GM12878 (cell line): ENCODE measurements at regions not wholly inside any gene's neighbourhood (a gene's known extent, or its start where the extent isn't known, plus 50 kb on each side); places are given as distances from the start of the nearest gene placed in this dataset.

Experiments
- ATAC-seq: fragments of 200-7000 bp; cut with Tn5 transposase; 3 replicates; pipeline ENCODE4 v1.9.1; 2020; ENCODE audit warnings: mild to moderate bottlenecking, moderate library complexity
- BruUV-seq: library from RNA; stranded (reverse); fragments of 400-500 nt; replicated peaks from 2 replicates; lab custom pipeline; 2021; lab: Mats Ljungman, UMichigan
- CTCF ChIA-PET: fragments of 300-600 bp; sonication (Branson Sonifier 250); formaldehyde crosslinking; extraction: SDS; loops from one replicate; lab custom pipeline; 2021; ENCODE audit warnings: inconsistent platforms; lab: Yijun Ruan, JAX
- POLR2A ChIA-PET: fragments of 350-600 bp; formaldehyde crosslinking; extraction: SDS; loops from one replicate; lab custom pipeline; 2021; ENCODE audit warnings: inconsistent platforms; lab: Charles Lee
- RAD21 ChIA-PET: fragments of 300-600 bp; sonication (Branson Sonifier 250); formaldehyde crosslinking; loops from one replicate; lab custom pipeline; 2023; ENCODE audit warnings: antibody characterized with exemption; ENCODE audit not compliant: unreplicated experiment; lab: Charles Lee
- SMC1A ChIA-PET: fragments of 300-600 bp; sonication (Branson Sonifier 250); formaldehyde crosslinking; loops from one replicate; lab custom pipeline; 2023; ENCODE audit not compliant: unreplicated experiment, uncharacterized antibody; lab: Charles Lee
- DNase-seq: peaks from one replicate; pipeline ENCODE4 v3.0.0-alpha.2; 2011; ENCODE audit warnings: low read depth, low spot score
- FAIRE-seq: peaks from 3 replicates; lab custom pipeline; 2011; peaks lifted over from hg19 to GRCh38; lab: Jason Lieb, UNC
- H2AFZ ChIP-seq: 2 replicates; pipeline ENCODE4 v1.6.0; 2011; ENCODE audit warnings: low read depth, low read length, control low read depth; ENCODE audit not compliant: control insufficient read depth
- H3K27ac ChIP-seq: 2 replicates; pipeline ENCODE4 v1.5.1; 2011; ENCODE audit warnings: control low read depth; ENCODE audit not compliant: control insufficient read depth, insufficient read depth
- H3K27me3 ChIP-seq, 2 experiments: replicated peaks in 1 of 2; 2 replicates each; pipeline versions ENCODE4 v1.6.0 to v1.6.1; 2011; ENCODE audit warnings: low read length in 1 of 2; ENCODE audit not compliant: control insufficient read depth in 2 of 2, insufficient read depth in 2 of 2
- H3K36me3 ChIP-seq, 2 experiments: 2 replicates each; pipeline ENCODE4 v1.5.1; 2011; ENCODE audit warnings: low read length in 1 of 2; ENCODE audit not compliant: control insufficient read depth in 2 of 2, insufficient read depth in 2 of 2
- H3K4me1 ChIP-seq: 2 replicates; pipeline ENCODE4 v1.6.1; 2011; ENCODE audit warnings: mild to moderate bottlenecking, low read length, moderate library complexity, mixed read lengths; ENCODE audit not compliant: control insufficient read depth, insufficient read depth
- H3K4me2 ChIP-seq: 2 replicates; pipeline ENCODE4 v1.6.0; 2011; ENCODE audit warnings: control low read depth; ENCODE audit not compliant: control insufficient read depth, insufficient read depth
- H3K4me3 ChIP-seq: fragments of 200-600 bp; sonication (generic); 2 replicates; pipeline ENCODE4 v1.5.1; 2016
- H3K79me2 ChIP-seq: 2 replicates; pipeline ENCODE4 v1.6.0; 2011; ENCODE audit warnings: low read length; ENCODE audit not compliant: control insufficient read depth, insufficient read depth
- H3K9ac ChIP-seq: 2 replicates; pipeline ENCODE4 v1.8.0; 2011; ENCODE audit warnings: low read length, control low read depth, mixed read lengths; ENCODE audit not compliant: control insufficient read depth, insufficient read depth
- H3K9me3 ChIP-seq: replicated peaks from 3 replicates; pipeline ENCODE4 v1.5.1; 2011; ENCODE audit warnings: mild to moderate bottlenecking, low read length; ENCODE audit not compliant: control insufficient read depth, insufficient read depth
- H4K20me1 ChIP-seq: 2 replicates; pipeline ENCODE4 v1.6.0; 2011; ENCODE audit not compliant: control insufficient read depth, insufficient read depth
- ATF7 ChIP-seq: fragments of 450-650 bp; IDR thresholded peaks from 2 replicates; pipeline ENCODE4 v1.6.1; 2016; ENCODE audit warnings: low read depth, mild to moderate bottlenecking
- EP300 ChIP-seq, 2 experiments: fragments of 150-350 bp in 1 of 2; IDR thresholded peaks; 2 replicates each; pipeline ENCODE4 v1.6.1; 2011 to 2012; ENCODE audit warnings: low read depth in 2 of 2, low read length in 2 of 2, borderline replicate concordance in 1 of 2, improper control_type of control experiment in 1 of 2, inconsistent platforms in 1 of 2; ENCODE audit not compliant: control insufficient read depth in 1 of 2
- FOXK2 ChIP-seq: fragments of 450-650 bp; IDR thresholded peaks from 2 replicates; pipeline ENCODE4 v1.6.1; 2017; ENCODE audit warnings: mild to moderate bottlenecking, moderate library complexity
- KLF5 ChIP-seq: fragments of 450-650 bp; IDR thresholded peaks from 2 replicates; pipeline ENCODE4 v1.6.1; 2014; ENCODE audit warnings: mild to moderate bottlenecking; ENCODE audit not compliant: partially characterized antibody
- RUNX3 ChIP-seq: IDR thresholded peaks from 2 replicates; pipeline ENCODE4 v1.6.1; 2012; ENCODE audit warnings: low read length, inconsistent platforms
- SMAD1 ChIP-seq: fragments of 450-650 bp; IDR thresholded peaks from 2 replicates; pipeline ENCODE4 v1.6.1; 2018; ENCODE audit warnings: mild to moderate bottlenecking, low read depth; ENCODE audit not compliant: partially characterized antibody
- TCF12 ChIP-seq: IDR thresholded peaks from 2 replicates; pipeline ENCODE4 v1.6.1; 2011; ENCODE audit warnings: low read depth, mild to moderate bottlenecking, low read length
- WGBS: methylation state at CpG from one replicate; pipeline ENCODE4 v1.1.6; 2016; ENCODE audit warnings: low lambda C conversion rate; ENCODE audit not compliant: insufficient replicate concordance, insufficient coverage; ENCODE audit errors: missing lambda C conversion rate; 5-methylcytosine and 5-hydroxymethylcytosine counted together
- in situ Hi-C: fragments of 300-500 bp; cut with MboI; formaldehyde crosslinking; loops from 9 replicates; pipeline ENCODE4 v1.14.3; 2018; ENCODE audit warnings: mixed read lengths
- intact Hi-C: fragments of 100-400 bp; cut with micrococcal nuclease; formaldehyde crosslinking; loops from one replicate; pipeline ENCODE4 v1.14.2; 2022; ENCODE audit not compliant: unreplicated experiment
- TF ChIP-seq, protein P1 (sequence below): IDR thresholded peaks from 2 replicates; pipeline ENCODE4 v1.6.1; 2011; ENCODE audit warnings: low read depth, low read length, improper control_type of control experiment, borderline replicate concordance
- TF ChIP-seq, protein P2 (sequence below): fragments of 450-650 bp; formaldehyde crosslinking; IDR thresholded peaks from 2 replicates; pipeline ENCODE4 v1.4.0; 2020; ENCODE audit warnings: mild to moderate bottlenecking, moderate library complexity
- TF ChIP-seq, protein P3 (sequence below): IDR thresholded peaks from 2 replicates; pipeline ENCODE4 v1.6.1; 2012; ENCODE audit warnings: low read depth, low read length, improper control_type of control experiment

DNA sequence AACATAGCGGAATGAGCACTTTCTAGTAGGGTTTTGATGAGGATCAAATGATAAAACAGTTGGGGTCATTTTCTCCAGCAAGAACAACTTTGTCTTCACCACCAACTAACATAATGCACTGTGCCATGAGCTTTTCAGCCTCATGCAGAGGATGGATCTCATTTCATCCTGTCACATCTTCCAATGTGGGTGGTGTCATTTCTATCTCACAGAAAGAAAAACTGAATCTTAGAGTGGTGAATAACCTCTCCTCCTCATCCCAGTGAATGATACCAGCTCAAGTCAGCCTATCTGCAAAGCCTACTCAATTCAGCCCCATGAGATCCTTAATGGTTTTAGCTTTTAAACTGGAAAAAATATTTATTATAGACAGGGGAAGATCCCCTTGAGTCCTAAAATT lies 1147.2 kb downstream of the VRK1 start:
- ChIA-PET POLR2A (no interaction called here), RAD21 (interaction anchor here (0.5 kb wide), 1 partner anchor 171 kb away, joined by 3 read pairs; no protein-coding TSS in a partner anchor), SMC1A (interaction anchor here (1.2 kb wide), 1 partner anchor 12 kb away, joined by 4 read pairs; no protein-coding TSS in a partner anchor), CTCF (no interaction called here)
- intact Hi-C loops = no loop called here
- H2AFZ ChIP-seq = no peak overlapping the region
- H3K27ac ChIP-seq = no peak overlapping the region
- no peaks in the 10 kb centered on the region for H3K79me2 ChIP-seq
- in situ Hi-C loops = no loop called here
- no peaks in the 10 kb centered on the region for H3K36me3 ChIP-seq
- H3K9me3 ChIP-seq = no peaks in the 10 kb centered on the region; the same call in 2 of the 3 replicates
- H3K4me1 ChIP-seq = no peaks in the 10 kb centered on the region
- 0% methylated on average over 1 of the region's 1 CpG for WGBS
- no peak overlapping the region for H3K4me2 ChIP-seq
- no peaks in the 10 kb centered on the region for H4K20me1 ChIP-seq
- FAIRE-seq (no peak), ATAC-seq (no peak), DNase-seq (no peak)
- no TSS peak for BruUV-seq
- H3K4me3 ChIP-seq = no peak overlapping the region
- no peaks in the 10 kb centered on the region for H3K27me3 ChIP-seq
- H3K9ac ChIP-seq = no peak overlapping the region
- no peak for TF ChIP-seq RUNX3

GRCh38 chr14:97945631-97946030 lies 1148.4 kb downstream of the VRK1 start:
- Histone ChIP-seq H3K4me2 (no peak overlapping the region), H2AFZ (no peak overlapping the region), H3K9ac (no peak overlapping the region), H3K27ac (no peak overlapping the region), H3K79me2 (no peaks in the 10 kb centered on the region), H3K4me3 (no peak overlapping the region), H3K9me3 (no peaks in the 10 kb centered on the region; the same call in 2 of the 3 replicates), H3K4me1 (no peaks in the 10 kb centered on the region), H3K27me3 (no peaks in the 10 kb centered on the region), H3K36me3 (no peaks in the 10 kb centered on the region), H4K20me1 (no peaks in the 10 kb centered on the region)
- ChIA-PET POLR2A (no interaction called here), SMC1A (interaction anchor here (1.2 kb wide), 1 partner anchor 14 kb away, joined by 4 read pairs; no protein-coding TSS in a partner anchor), RAD21 (no interaction called here), CTCF (no interaction called here)
- DNase-seq = no peak
- no TSS peak for BruUV-seq
- ATAC-seq = no peak
- in situ Hi-C loops (no loop called here), intact Hi-C loops (no loop called here)
- no peak for FAIRE-seq
- TF ChIP-seq, protein P1, sequence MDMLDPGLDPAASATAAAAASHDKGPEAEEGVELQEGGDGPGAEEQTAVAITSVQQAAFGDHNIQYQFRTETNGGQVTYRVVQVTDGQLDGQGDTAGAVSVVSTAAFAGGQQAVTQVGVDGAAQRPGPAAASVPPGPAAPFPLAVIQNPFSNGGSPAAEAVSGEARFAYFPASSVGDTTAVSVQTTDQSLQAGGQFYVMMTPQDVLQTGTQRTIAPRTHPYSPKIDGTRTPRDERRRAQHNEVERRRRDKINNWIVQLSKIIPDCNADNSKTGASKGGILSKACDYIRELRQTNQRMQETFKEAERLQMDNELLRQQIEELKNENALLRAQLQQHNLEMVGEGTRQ = no peak
- TF ChIP-seq, protein P2, sequence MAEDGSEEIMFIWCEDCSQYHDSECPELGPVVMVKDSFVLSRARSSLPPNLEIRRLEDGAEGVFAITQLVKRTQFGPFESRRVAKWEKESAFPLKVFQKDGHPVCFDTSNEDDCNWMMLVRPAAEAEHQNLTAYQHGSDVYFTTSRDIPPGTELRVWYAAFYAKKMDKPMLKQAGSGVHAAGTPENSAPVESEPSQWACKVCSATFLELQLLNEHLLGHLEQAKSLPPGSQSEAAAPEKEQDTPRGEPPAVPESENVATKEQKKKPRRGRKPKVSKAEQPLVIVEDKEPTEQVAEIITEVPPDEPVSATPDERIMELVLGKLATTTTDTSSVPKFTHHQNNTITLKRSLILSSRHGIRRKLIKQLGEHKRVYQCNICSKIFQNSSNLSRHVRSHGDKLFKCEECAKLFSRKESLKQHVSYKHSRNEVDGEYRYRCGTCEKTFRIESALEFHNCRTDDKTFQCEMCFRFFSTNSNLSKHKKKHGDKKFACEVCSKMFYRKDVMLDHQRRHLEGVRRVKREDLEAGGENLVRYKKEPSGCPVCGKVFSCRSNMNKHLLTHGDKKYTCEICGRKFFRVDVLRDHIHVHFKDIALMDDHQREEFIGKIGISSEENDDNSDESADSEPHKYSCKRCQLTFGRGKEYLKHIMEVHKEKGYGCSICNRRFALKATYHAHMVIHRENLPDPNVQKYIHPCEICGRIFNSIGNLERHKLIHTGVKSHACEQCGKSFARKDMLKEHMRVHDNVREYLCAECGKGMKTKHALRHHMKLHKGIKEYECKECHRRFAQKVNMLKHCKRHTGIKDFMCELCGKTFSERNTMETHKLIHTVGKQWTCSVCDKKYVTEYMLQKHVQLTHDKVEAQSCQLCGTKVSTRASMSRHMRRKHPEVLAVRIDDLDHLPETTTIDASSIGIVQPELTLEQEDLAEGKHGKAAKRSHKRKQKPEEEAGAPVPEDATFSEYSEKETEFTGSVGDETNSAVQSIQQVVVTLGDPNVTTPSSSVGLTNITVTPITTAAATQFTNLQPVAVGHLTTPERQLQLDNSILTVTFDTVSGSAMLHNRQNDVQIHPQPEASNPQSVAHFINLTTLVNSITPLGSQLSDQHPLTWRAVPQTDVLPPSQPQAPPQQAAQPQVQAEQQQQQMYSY (CRISPR knock-in tag) = no peak
- TF ChIP-seq SMAD1 (no peak), EP300 (IDR thresholded peaks at IDR 0.05; ENCODE audit: borderline replicate concordance in 1 of 2, control insufficient read depth in 1 of 2, low read depth in 2 of 2, low read length in 2 of 2) (no peak), FOXK2 (no peak), KLF5 (no peak), TCF12 (no peak), ATF7 (no peak)
- TF ChIP-seq, protein P3, sequence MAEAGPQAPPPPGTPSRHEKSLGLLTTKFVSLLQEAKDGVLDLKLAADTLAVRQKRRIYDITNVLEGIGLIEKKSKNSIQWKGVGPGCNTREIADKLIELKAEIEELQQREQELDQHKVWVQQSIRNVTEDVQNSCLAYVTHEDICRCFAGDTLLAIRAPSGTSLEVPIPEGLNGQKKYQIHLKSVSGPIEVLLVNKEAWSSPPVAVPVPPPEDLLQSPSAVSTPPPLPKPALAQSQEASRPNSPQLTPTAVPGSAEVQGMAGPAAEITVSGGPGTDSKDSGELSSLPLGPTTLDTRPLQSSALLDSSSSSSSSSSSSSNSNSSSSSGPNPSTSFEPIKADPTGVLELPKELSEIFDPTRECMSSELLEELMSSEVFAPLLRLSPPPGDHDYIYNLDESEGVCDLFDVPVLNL = no peak
